SK-N-SH treated with all-trans-retinoic acid at 6 μM for 48 hours (cell line): ENCODE measurements at regions not wholly inside any gene's neighbourhood (a gene's known extent, or its start where the extent isn't known, plus 50 kb on each side); places are given as distances from the start of the nearest gene placed in this dataset.
A peak's percentile ranks its signal among the peaks of the same experiment; 100 is the strongest.

ENCODE experiments used
- ATAC-seq: fragments of 200-7000 bp; cut with Tn5 transposase; 3 replicates; pipeline ENCODE4 v1.9.1; 2020; ENCODE audit warnings: mild to moderate bottlenecking, moderate library complexity
- ARNTL ChIP-seq: fragments of 450-650 bp; formaldehyde crosslinking; IDR thresholded peaks from 2 replicates; pipeline ENCODE4 v1.5.0; 2020; ENCODE audit warnings: low read depth, mild to moderate bottlenecking, moderate library complexity, borderline replicate concordance
- BACH2 ChIP-seq: fragments of 250-450 bp; sonication (Bioruptor Pico); IDR thresholded peaks from 2 replicates; pipeline ENCODE4 v1.9.0; 2021; ENCODE audit warnings: mild to moderate bottlenecking, borderline replicate concordance
- CREB5 ChIP-seq: fragments of 250-450 bp; sonication (Bioruptor Pico); IDR thresholded peaks from 2 replicates; pipeline ENCODE4 v1.5.1; 2020; ENCODE audit warnings: low read depth, mild to moderate bottlenecking, moderate library complexity
- CSDC2 ChIP-seq: fragments of 250-450 bp; sonication (Bioruptor Pico); IDR thresholded peaks from 2 replicates; pipeline ENCODE4 v1.5.0; 2020; ENCODE audit warnings: mild to moderate bottlenecking, moderate library complexity
- CSRNP3 ChIP-seq: fragments of 250-450 bp; sonication (Bioruptor Pico); IDR thresholded peaks from 2 replicates; pipeline ENCODE4 v1.5.1; 2021; ENCODE audit warnings: mild to moderate bottlenecking, moderate library complexity
- ESRRG ChIP-seq: fragments of 250-450 bp; sonication (Bioruptor Pico); IDR thresholded peaks from 2 replicates; pipeline ENCODE4 v1.6.1; 2021; ENCODE audit warnings: mild to moderate bottlenecking
- GLIS3 ChIP-seq: fragments of 250-450 bp; sonication (Bioruptor Pico); IDR thresholded peaks from 2 replicates; pipeline ENCODE4 v1.5.0; 2020; ENCODE audit warnings: mild to moderate bottlenecking, moderate library complexity
- ISL1 ChIP-seq: fragments of 250-450 bp; sonication (Bioruptor Pico); IDR thresholded peaks from 2 replicates; pipeline ENCODE4 v2.1.2; 2022; ENCODE audit warnings: mild to moderate bottlenecking, moderate library complexity
- OSR1 ChIP-seq: fragments of 250-450 bp; sonication (Bioruptor Pico); IDR thresholded peaks from 2 replicates; pipeline ENCODE4 v1.8.0; 2022; ENCODE audit warnings: moderate library complexity, mild to moderate bottlenecking, inconsistent platforms
- PATZ1 ChIP-seq: fragments of 250-450 bp; sonication (Bioruptor Pico); IDR thresholded peaks from 2 replicates; pipeline ENCODE4 v1.8.0; 2020; ENCODE audit warnings: mild to moderate bottlenecking, moderate library complexity, borderline replicate concordance
- POU6F1 ChIP-seq: fragments of 250-450 bp; sonication (Bioruptor Pico); IDR thresholded peaks from 2 replicates; pipeline ENCODE4 v1.8.0; 2021; ENCODE audit warnings: low read depth, mild to moderate bottlenecking, moderate library complexity, borderline replicate concordance
- RARB ChIP-seq: fragments of 250-450 bp; sonication (Bioruptor Pico); IDR thresholded peaks from 2 replicates; pipeline ENCODE4 v1.8.0; 2021; ENCODE audit warnings: mild to moderate bottlenecking, moderate library complexity
- SNAI2 ChIP-seq: fragments of 250-450 bp; sonication (Bioruptor Pico); IDR thresholded peaks from 2 replicates; pipeline ENCODE4 v1.5.0; 2020; ENCODE audit warnings: mild to moderate bottlenecking, moderate library complexity
- TCF4 ChIP-seq: fragments of 250-450 bp; sonication (Bioruptor Pico); IDR thresholded peaks from 2 replicates; pipeline ENCODE4 v1.8.0; 2021; ENCODE audit warnings: mild to moderate bottlenecking, moderate library complexity, borderline replicate concordance
- TOX ChIP-seq: fragments of 250-450 bp; sonication (Bioruptor Pico); IDR thresholded peaks from 2 replicates; pipeline ENCODE4 v1.8.0; 2021; ENCODE audit warnings: mild to moderate bottlenecking, moderate library complexity, borderline replicate concordance
- ZC3H10 ChIP-seq: fragments of 250-450 bp; sonication (Bioruptor Pico); IDR thresholded peaks from 2 replicates; pipeline ENCODE4 v1.5.1; 2021; ENCODE audit warnings: mild to moderate bottlenecking, moderate library complexity
- ZFP3 ChIP-seq: fragments of 250-450 bp; sonication (Bioruptor Pico); IDR thresholded peaks from 2 replicates; pipeline ENCODE4 v1.5.0; 2020; ENCODE audit warnings: mild to moderate bottlenecking, moderate library complexity
- ZNF565 ChIP-seq: fragments of 450-650 bp; formaldehyde crosslinking; conservative IDR thresholded peaks from 2 replicates; pipeline ENCODE4 v1.5.0; 2020; ENCODE audit warnings: low read depth, mild to moderate bottlenecking, moderate library complexity
- ZNF70 ChIP-seq: fragments of 450-650 bp; formaldehyde crosslinking; IDR thresholded peaks from 2 replicates; pipeline ENCODE4 v1.5.0; 2020; ENCODE audit warnings: mild to moderate bottlenecking, moderate library complexity
- ZNF8 ChIP-seq: fragments of 450-650 bp; formaldehyde crosslinking; IDR thresholded peaks from 2 replicates; pipeline ENCODE4 v1.5.0; 2020; ENCODE audit warnings: mild to moderate bottlenecking, moderate library complexity

GRCh38 chr2:120914839-120915521 is 179.3 kb downstream of the GLI2 start:
- ATAC-seq = peak; percentile 84
- TF ChIP-seq ZNF8 (CRISPR knock-in tag) (no peak), BACH2 (CRISPR knock-in tag) (no peak), TCF4 (no peak), GLIS3 (CRISPR knock-in tag) (no peak), POU6F1 (no peak), ZC3H10 (CRISPR knock-in tag) (no peak), OSR1 (no peak)

GRCh38 chr2:120915670-120916069 is 180.0 kb downstream of the GLI2 start:
- TF ChIP-seq GLIS3 (CRISPR knock-in tag) (no peak), POU6F1 (no peak), ISL1 (CRISPR knock-in tag) (no peak), ZNF565 (no peak), OSR1 (no peak), ZC3H10 (CRISPR knock-in tag) (no peak), ZFP3 (CRISPR knock-in tag) (no peak), TCF4 (no peak), CSDC2 (CRISPR knock-in tag) (no peak), TOX (no peak), RARB (CRISPR knock-in tag) (no peak), CREB5 (CRISPR knock-in tag) (no peak), SNAI2 (CRISPR knock-in tag) (no peak), CSRNP3 (CRISPR knock-in tag) (no peak)
- peak; percentile 1 for ATAC-seq

- TF ChIP-seq ARNTL (no peak), SNAI2 (CRISPR knock-in tag) (no peak), POU6F1 (no peak), RARB (CRISPR knock-in tag) (no peak), CREB5 (CRISPR knock-in tag) (no peak), ZNF70 (CRISPR knock-in tag) (no peak), PATZ1 (CRISPR knock-in tag) (no peak), ESRRG (CRISPR knock-in tag) (no peak)
- TF ChIP-seq, all 23 proteins: peak for 0
- no peak for ATAC-seq
Measured at GRCh38 chr2:120916446-120916845, 180.8 kb downstream of the GLI2 start.
